Hematopoietic multipotent progenitor cell treated with erythropoietin and hydrocortisone succinate and interleukin-3 and kit ligand, for 4 days (in vitro differentiated cells): ENCODE measurements at regions not wholly inside any gene's neighbourhood (a gene's known extent, or its start where the extent isn't known, plus 50 kb on each side); places are given as distances from the start of the nearest gene placed in this dataset.

Experiments
- DNase-seq: peaks from one replicate; pipeline ENCODE4 v3.0.0-alpha.2; 2015

GRCh38 chr13:95352486-95352885 lies 51.2 kb upstream of the ABCC4 start:
- no peak for DNase-seq

GRCh38 chr13:95354156-95354555 lies 52.9 kb upstream of the ABCC4 start:
- DNase-seq = peak; percentile 24

GRCh38 chr13:95354680-95355487 lies 53.6 kb upstream of the ABCC4 start:
- no peak for DNase-seq

- DNase-seq = no peak
Measured at GRCh38 chr13:95355494-95355893, 54.2 kb upstream of the ABCC4 start.

GRCh38 chr13:95356916-95357315 lies 55.7 kb upstream of the ABCC4 start:
- peak; percentile 42 for DNase-seq

GRCh38 chr13:95357875-95358274 lies 56.6 kb upstream of the ABCC4 start:
- no peak for DNase-seq

DNA sequence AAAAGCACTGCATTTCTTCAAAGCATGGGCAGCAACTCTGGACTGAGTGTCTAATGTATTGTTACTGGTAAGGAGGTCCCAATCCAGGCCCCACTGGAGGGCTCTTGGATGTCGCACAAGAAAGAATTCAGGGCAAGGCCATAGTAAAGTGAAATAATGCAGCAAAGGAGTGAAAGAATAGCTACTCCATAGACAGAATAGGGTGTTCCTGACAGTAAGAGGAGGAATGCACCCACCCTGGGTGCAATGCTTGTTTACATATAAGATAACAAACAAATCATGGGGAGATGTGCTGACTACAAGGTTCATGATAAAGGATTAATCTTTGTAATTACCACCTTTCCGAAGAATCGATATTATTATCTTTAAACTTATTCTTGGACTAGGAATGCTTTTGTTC lies 58.8 kb upstream of the ABCC4 start:
- DNase-seq = no peak

GRCh38 chr13:95360464-95361097 lies 59.3 kb upstream of the ABCC4 start:
- no peak for DNase-seq

- peak; percentile 96 for DNase-seq
Measured at GRCh38 chr13:95361686-95362085, 60.4 kb upstream of the ABCC4 start.

DNA sequence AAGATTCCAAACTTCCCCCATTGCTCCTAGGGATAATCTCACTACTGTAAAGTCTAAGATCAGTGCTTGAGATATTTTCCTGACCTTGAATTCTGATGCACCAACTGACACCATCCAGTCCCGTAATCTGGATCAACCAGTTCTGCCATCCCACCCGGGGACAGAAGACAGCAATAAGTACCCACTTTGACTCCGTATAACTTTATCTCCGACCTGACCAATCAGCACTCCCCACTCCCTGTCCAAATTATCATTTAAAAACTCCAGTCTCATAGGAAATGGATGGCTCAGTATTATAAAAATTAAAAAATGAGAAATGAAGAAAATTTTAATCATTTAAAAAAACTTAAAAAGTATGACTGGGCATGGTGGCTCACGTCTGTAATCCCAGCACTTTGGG lies 61.4 kb upstream of the ABCC4 start:
- DNase-seq = no peak

- no peak for DNase-seq
Measured at GRCh38 chr13:95367309-95367843, 66.1 kb upstream of the ABCC4 start.

GRCh38 chr13:95368998-95369397 lies 67.7 kb upstream of the ABCC4 start:
- DNase-seq = no peak

- DNase-seq = no peak
Measured at GRCh38 chr13:95375706-95376105, 74.5 kb upstream of the ABCC4 start.

GRCh38 chr13:95378603-95379002 lies 77.4 kb upstream of the ABCC4 start:
- no peak for DNase-seq

GRCh38 chr13:95380468-95381211 lies 79.4 kb upstream of the ABCC4 start:
- DNase-seq = peak; percentile 98

GRCh38 chr13:95381212-95381527 lies 79.9 kb upstream of the ABCC4 start:
- DNase-seq = no peak

GRCh38 chr13:95382411-95382810 lies 81.2 kb upstream of the ABCC4 start:
- DNase-seq = no peak

DNA sequence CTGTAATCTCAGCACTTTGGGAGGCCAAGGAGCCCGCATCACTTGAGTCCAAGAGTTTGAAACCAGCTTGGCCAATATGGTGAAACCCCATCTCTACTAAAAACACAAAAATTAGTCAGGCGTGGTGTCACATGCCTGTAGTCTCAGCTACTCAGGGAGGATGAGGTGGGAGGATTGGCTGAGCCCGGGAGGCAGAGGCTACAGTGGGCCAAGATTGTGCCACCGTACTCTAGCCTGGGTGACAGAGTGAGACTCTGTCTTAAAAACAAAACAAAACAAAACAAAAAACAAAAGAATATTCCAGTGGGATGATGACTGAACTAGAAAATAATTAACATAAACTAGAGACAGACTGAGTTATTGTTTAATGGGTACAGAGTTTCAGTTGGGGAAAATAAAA lies 81.7 kb upstream of the ABCC4 start:
- no peak for DNase-seq

DNA sequence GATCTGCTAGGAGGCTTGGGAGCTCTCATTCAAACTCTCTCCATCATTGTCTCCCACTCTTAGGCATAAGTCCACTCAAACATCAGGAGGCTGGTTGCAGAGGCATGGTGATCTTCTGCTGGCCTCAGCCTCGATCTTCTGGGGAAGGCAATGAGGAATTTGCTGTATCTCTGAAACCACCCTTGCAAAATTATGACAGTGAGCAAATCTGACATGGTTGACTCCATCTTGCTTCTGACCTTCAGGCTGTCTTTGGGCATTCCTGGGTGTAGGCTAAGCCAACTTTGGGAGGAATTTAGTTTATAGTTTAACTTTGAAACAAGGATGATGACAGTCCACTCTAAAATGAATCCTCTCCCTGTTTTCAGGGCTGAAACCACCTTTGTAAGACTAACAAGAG lies 84.1 kb upstream of the ABCC4 start:
- no peak for DNase-seq

DNA sequence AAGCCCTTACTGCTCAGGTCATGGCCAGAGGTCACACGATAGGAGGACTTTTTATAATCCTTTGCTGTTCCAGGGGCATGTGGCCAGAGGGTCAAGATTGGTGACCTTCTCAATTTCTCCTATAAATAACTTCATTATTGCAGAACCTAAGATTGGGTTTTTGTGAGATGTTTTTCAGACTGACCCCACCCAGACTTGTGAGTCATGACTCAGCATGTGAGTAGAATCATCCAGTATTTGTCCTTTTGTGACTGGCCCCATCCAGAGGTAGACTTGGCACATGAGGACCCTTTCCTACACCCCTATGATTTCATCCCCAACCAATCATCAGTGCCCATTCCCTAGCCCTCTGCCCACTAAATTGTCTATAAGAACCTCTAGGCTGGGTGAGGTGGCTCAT lies 84.5 kb upstream of the ABCC4 start:
- DNase-seq = no peak

DNA sequence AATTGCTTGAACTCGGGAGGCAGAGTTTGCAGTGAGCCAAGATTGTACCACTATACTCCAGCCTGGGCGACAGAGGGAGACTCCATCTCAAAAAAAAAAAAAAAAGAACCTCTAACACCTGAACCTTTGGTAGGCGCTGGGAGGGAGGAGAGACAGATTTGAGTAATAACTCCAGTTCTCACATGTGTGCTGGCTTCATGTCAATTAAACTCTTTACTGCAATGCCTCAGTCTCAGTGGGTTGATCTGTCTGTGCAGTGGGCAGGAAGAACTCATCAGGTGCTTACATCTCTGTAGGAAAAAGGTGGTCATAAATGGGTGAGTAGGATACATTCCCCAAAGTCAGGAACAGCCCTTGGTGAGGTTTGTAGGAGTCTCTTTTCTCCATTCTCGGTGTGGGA lies 85.1 kb upstream of the ABCC4 start:
- no peak for DNase-seq

GRCh38 chr13:95387733-95388207 lies 86.5 kb upstream of the ABCC4 start:
- no peak for DNase-seq

- peak; percentile 37 for DNase-seq
Measured at GRCh38 chr13:95388420-95389079, 87.3 kb upstream of the ABCC4 start.
